OCI-LY1 (cell line): ENCODE measurements at regions not wholly inside any gene's neighbourhood (a gene's known extent, or its start where the extent isn't known, plus 50 kb on each side); places are given as distances from the start of the nearest gene placed in this dataset.

Experiments
- EZH2 ChIP-seq: fragments of 200-600 bp; sonication (generic), shearing (Covaris generic); IDR thresholded peaks from 2 replicates; pipeline ENCODE4 v1.8.0; 2017; ENCODE audit warnings: borderline replicate concordance, mixed run types, mild to moderate bottlenecking, antibody characterized with exemption, low read length, moderate library complexity, mixed read lengths
- TF ChIP-seq, protein P1 (sequence below): fragments of 200-600 bp; sonication (generic), shearing (Covaris generic); IDR thresholded peaks from 2 replicates; pipeline ENCODE4 v1.5.1; 2017; ENCODE audit warnings: mild to moderate bottlenecking, antibody characterized with exemption, low read length, moderate library complexity, mixed read lengths

DNA sequence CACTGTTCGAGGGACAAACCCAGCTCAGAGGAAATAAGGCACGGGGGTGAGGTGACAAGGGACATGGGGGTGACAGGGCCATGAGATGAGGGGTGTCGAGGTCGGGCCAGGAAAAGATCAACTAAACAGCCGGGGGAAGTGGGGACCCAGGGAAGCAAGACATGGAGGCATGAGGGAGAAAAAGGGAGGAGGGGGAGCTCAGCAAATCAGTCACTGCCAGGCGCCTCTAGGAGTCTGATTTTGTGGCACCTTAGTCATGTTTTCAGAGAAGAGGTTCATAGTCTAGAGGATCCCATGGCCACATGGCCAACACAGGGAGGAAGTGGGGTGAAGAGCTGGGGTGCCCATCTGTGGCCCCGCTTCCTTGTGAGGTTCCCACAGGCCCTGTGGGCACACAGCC, 814.5 kb downstream of the KCNJ18 start:
- TF ChIP-seq, protein P1, sequence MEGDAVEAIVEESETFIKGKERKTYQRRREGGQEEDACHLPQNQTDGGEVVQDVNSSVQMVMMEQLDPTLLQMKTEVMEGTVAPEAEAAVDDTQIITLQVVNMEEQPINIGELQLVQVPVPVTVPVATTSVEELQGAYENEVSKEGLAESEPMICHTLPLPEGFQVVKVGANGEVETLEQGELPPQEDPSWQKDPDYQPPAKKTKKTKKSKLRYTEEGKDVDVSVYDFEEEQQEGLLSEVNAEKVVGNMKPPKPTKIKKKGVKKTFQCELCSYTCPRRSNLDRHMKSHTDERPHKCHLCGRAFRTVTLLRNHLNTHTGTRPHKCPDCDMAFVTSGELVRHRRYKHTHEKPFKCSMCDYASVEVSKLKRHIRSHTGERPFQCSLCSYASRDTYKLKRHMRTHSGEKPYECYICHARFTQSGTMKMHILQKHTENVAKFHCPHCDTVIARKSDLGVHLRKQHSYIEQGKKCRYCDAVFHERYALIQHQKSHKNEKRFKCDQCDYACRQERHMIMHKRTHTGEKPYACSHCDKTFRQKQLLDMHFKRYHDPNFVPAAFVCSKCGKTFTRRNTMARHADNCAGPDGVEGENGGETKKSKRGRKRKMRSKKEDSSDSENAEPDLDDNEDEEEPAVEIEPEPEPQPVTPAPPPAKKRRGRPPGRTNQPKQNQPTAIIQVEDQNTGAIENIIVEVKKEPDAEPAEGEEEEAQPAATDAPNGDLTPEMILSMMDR: no peak
- TF ChIP-seq EZH2: no peak
